ENCODE measurements at regions not wholly inside any gene's neighbourhood (a gene's known extent, or its start where the extent isn't known, plus 50 kb on each side); places are given as distances from the start of the nearest gene placed in this dataset.

DNA sequence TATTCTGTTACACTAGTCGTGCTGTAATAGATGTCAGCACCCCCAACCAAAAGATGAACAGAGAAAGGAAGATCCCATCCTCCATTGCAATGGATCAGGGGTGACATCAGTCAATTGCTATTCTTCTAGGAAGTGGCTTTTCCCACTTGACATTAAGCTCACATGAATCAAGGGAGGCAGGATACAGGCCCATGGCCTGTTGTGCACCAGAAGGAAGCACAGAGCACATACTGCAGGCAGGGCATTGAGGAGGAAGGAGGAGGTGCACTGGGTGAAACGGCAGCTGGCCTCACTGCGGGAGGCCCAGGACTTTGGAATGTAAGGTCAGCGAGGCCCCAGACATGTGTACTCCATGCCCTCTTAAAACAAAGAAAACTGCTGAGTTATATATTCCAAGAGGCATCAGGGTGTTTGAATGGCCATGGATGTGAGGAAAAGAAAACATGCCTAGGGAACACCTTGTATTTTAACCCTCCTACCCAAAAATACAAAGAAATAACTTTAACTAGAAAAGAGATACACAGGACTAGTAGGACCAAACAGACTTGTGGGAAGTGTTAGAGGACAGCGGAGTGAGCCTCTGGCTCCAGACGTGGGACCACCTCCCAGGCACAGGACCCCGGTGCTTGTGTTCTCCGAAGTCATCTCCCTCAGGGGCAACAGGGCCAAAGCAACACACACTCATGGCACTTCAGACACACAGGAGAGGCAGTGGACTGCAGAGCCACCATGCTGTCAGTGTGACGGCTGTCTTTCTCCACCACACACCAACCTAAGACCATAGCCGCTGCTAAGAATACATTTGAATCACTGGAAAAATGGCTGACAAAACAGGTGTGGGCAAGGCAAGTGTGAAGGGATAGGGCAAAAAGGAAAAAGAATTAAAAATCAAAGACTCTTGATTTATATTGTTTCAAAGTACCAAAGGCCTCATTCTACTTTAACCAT, 51.4 kb upstream of the RIOK3 start (continued):
- TF ChIP-seq ZHX1 (CRISPR knock-in tag; IDR thresholded peaks at IDR 0.05; ENCODE audit: low read depth), result no peak
- no peak for TF ChIP-seq ZNF274 (CRISPR knock-in tag; IDR thresholded peaks at IDR 0.05)
- TF ChIP-seq ZNF552 (CRISPR knock-in tag; IDR thresholded peaks at IDR 0.05; ENCODE audit: borderline replicate concordance), result no peak
- no peak for TF ChIP-seq KDM3A (CRISPR knock-in tag; IDR thresholded peaks at IDR 0.05; ENCODE audit: low read depth)
- no peak for TF ChIP-seq ZNF83 (CRISPR knock-in tag; IDR thresholded peaks at IDR 0.05; ENCODE audit: borderline replicate concordance)
- no peak for TF ChIP-seq SNAI1 (CRISPR knock-in tag; IDR thresholded peaks at IDR 0.05; ENCODE audit: borderline replicate concordance)
- TF ChIP-seq HES4 (CRISPR knock-in tag; IDR thresholded peaks at IDR 0.05; ENCODE audit: borderline replicate concordance), result no peak
- no peak for TF ChIP-seq RFXANK (CRISPR knock-in tag; IDR thresholded peaks at IDR 0.05)
- no peak for TF ChIP-seq ZNF256 (CRISPR knock-in tag; conservative IDR thresholded peaks at IDR 0.05)
- no peak for TF ChIP-seq GTF3A (CRISPR knock-in tag; conservative IDR thresholded peaks at IDR 0.05)
- no peak for TF ChIP-seq AFF4 (CRISPR knock-in tag; IDR thresholded peaks at IDR 0.05)
- no peak for TF ChIP-seq ZNF441 (CRISPR knock-in tag; IDR thresholded peaks at IDR 0.05; ENCODE audit: borderline replicate concordance)
- TF ChIP-seq PLSCR1 (CRISPR knock-in tag; IDR thresholded peaks at IDR 0.05; ENCODE audit: borderline replicate concordance), result no peak
- no peak for TF ChIP-seq UBTF (CRISPR knock-in tag; IDR thresholded peaks at IDR 0.05)
- TF ChIP-seq FOSL1 (CRISPR knock-in tag; IDR thresholded peaks at IDR 0.05; ENCODE audit: borderline replicate concordance), result no peak
- no peak for TF ChIP-seq MLLT10 (CRISPR knock-in tag; IDR thresholded peaks at IDR 0.05)
- no peak for TF ChIP-seq NFE2 (CRISPR knock-in tag; IDR thresholded peaks at IDR 0.05)
- no peak for TF ChIP-seq ZNF747 (CRISPR knock-in tag; IDR thresholded peaks at IDR 0.05; ENCODE audit: borderline replicate concordance)
- no peak for TF ChIP-seq U2AF2 (IDR thresholded peaks at IDR 0.05; ENCODE audit: low read depth, low read length)
